Endothelial cell of umbilical vein (primary cell): ENCODE measurements at regions not wholly inside any gene's neighbourhood (a gene's known extent, or its start where the extent isn't known, plus 50 kb on each side); places are given as distances from the start of the nearest gene placed in this dataset.

ENCODE experiments used
- BruUV-seq: library from RNA; stranded (reverse); fragments of 400-500 nt; replicated peaks from 2 replicates; lab custom pipeline; 2021; lab: Mats Ljungman, UMichigan
- CTCF ChIA-PET: fragments of 300-600, 350-600 bp; sonication (Branson Sonifier 250); formaldehyde crosslinking; loops from one replicate; lab custom pipeline; 2021; ENCODE audit warnings: antibody characterized with exemption, inconsistent platforms; lab: Charles Lee
- POLR2A ChIA-PET: fragments of 300-600, 350-600 bp; sonication (Branson Sonifier 250); formaldehyde crosslinking; loops from one replicate; lab custom pipeline; 2021; ENCODE audit warnings: antibody characterized with exemption, inconsistent platforms; lab: Charles Lee
- DNase-seq: peaks from one replicate; pipeline ENCODE4 v3.0.0-alpha.2; 2011; ENCODE audit warnings: low read depth, low spot score
- FAIRE-seq: peaks from 2 replicates; lab custom pipeline; 2011; peaks lifted over from hg19 to GRCh38; lab: Jason Lieb, UNC
- H2AFZ ChIP-seq: 2 replicates; pipeline ENCODE4 v1.6.0; 2012; ENCODE audit warnings: low read depth, low read length, control low read depth, inconsistent platforms
- H3K27ac ChIP-seq: 2 replicates; pipeline ENCODE4 v1.5.1; 2011; ENCODE audit warnings: low read depth, mild to moderate bottlenecking, control low read depth, low read length, moderate library complexity; ENCODE audit not compliant: insufficient read depth
- H3K27me3 ChIP-seq, 2 experiments: 2 replicates each; pipeline versions ENCODE4 v1.6.0 to v1.6.1; 2011; ENCODE audit warnings: low read length in 2 of 2, mixed read lengths in 1 of 2; ENCODE audit not compliant: control insufficient read depth in 2 of 2, insufficient read depth in 2 of 2
- H3K36me3 ChIP-seq, 2 experiments: 2 replicates in 1 of 2; 3 replicates in 1 of 2; pipeline ENCODE4 v1.5.1; 2011; ENCODE audit warnings: low read length in 2 of 2, mild to moderate bottlenecking in 1 of 2, moderate library complexity in 1 of 2; ENCODE audit not compliant: control insufficient read depth in 2 of 2, insufficient read depth in 2 of 2; ENCODE audit errors: extremely low read depth in 1 of 2
- H3K4me1 ChIP-seq: 3 replicates; pipeline ENCODE4 v1.5.1; 2011; ENCODE audit warnings: mild to moderate bottlenecking, low read length; ENCODE audit not compliant: control insufficient read depth, insufficient read depth; ENCODE audit errors: extremely low read depth
- H3K4me2 ChIP-seq: 2 replicates; pipeline ENCODE4 v1.6.1; 2011; ENCODE audit warnings: low read length, control low read depth, mixed read lengths; ENCODE audit not compliant: insufficient read depth
- H3K4me3 ChIP-seq, 3 experiments: fragments of 200-600 bp in 1 of 3; sonication (generic), shearing (Covaris generic) in 1 of 3; replicated peaks in 1 of 3; 2 replicates each; pipeline ENCODE4 v1.5.1; 2011 to 2016; ENCODE audit warnings: control low read depth in 3 of 3, low read length in 3 of 3, mild to moderate bottlenecking in 2 of 3, inconsistent platforms in 1 of 3, low read depth in 1 of 3, moderate library complexity in 1 of 3; ENCODE audit not compliant: insufficient read depth in 1 of 3
- H3K79me2 ChIP-seq: 2 replicates; pipeline ENCODE4 v1.6.0; 2012; ENCODE audit warnings: low read length, inconsistent platforms; ENCODE audit not compliant: control insufficient read depth, insufficient read depth
- H3K9ac ChIP-seq: replicated peaks from 2 replicates; pipeline ENCODE3; 2011; ENCODE audit warnings: low read length, control low read depth; ENCODE audit not compliant: insufficient read depth; ENCODE audit errors: extremely low read depth
- H3K9me1 ChIP-seq: replicated peaks from 3 replicates; pipeline ENCODE4 v1.6.0; 2011; ENCODE audit warnings: mild to moderate bottlenecking, low read length; ENCODE audit not compliant: control insufficient read depth, insufficient read depth; ENCODE audit errors: extremely low read depth
- H3K9me3 ChIP-seq: replicated peaks from 2 replicates; pipeline ENCODE4 v1.5.1; 2012; ENCODE audit warnings: low read length, inconsistent platforms; ENCODE audit not compliant: control insufficient read depth, insufficient read depth
- H4K20me1 ChIP-seq: replicated peaks from 2 replicates; pipeline ENCODE3; 2011; ENCODE audit warnings: mild to moderate bottlenecking, low read length; ENCODE audit not compliant: control insufficient read depth, insufficient read depth; ENCODE audit errors: extremely low read depth
- EZH2 ChIP-seq: IDR thresholded peaks from 2 replicates; pipeline ENCODE4 v1.6.1; 2012; ENCODE audit warnings: borderline replicate concordance, low read depth, mild to moderate bottlenecking, moderate library complexity, low read length, inconsistent platforms; ENCODE audit not compliant: severe bottlenecking
- FOS ChIP-seq: IDR thresholded peaks from 2 replicates; pipeline ENCODE4 v1.6.1; 2011; ENCODE audit warnings: mild to moderate bottlenecking, low read length, moderate library complexity, borderline replicate concordance; ENCODE audit not compliant: insufficient read depth
- GATA2 ChIP-seq: IDR thresholded peaks from 2 replicates; pipeline ENCODE4 v1.7.0; 2011; ENCODE audit warnings: low read depth, mild to moderate bottlenecking, moderate library complexity, mixed read lengths, low read length; ENCODE audit not compliant: insufficient read length, insufficient read depth
- JUN ChIP-seq: IDR thresholded peaks from 2 replicates; pipeline ENCODE4 v1.6.1; 2011; ENCODE audit warnings: borderline replicate concordance, low read depth; ENCODE audit not compliant: insufficient read length, insufficient read depth
- MYC ChIP-seq: IDR thresholded peaks from one replicate; pipeline ENCODE4 v1.6.1; 2011; ENCODE audit warnings: mild to moderate bottlenecking, low read depth, low read length
- POLR2A ChIP-seq: IDR thresholded peaks from 2 replicates; pipeline ENCODE4 v1.6.1; 2012; ENCODE audit warnings: low read depth, mild to moderate bottlenecking, control low read depth, low read length
- POLR2AphosphoS5 ChIP-seq: IDR thresholded peaks from 2 replicates; pipeline ENCODE4 v1.6.1; 2012; ENCODE audit warnings: low read depth, mild to moderate bottlenecking, control low read depth, low read length, moderate library complexity; ENCODE audit not compliant: insufficient read depth
- dilution Hi-C: fragments of 300-500 bp; cut with MboI; formaldehyde crosslinking; loops from one replicate; pipeline ENCODE4 v1.15.0; 2019; ENCODE audit warnings: low sequenced_read_pairs; ENCODE audit not compliant: extremely low pct_ligation_motif_present
- intact Hi-C: fragments of 100-400 bp; cut with micrococcal nuclease; formaldehyde crosslinking; loops from one replicate; pipeline ENCODE4 v1.10.0; 2022
- TF ChIP-seq, protein P1 (sequence below), 2 donors: IDR thresholded peaks; 1 replicate in 1 of 2; 2 replicates in 1 of 2; pipeline ENCODE4 v1.5.1; 2011; ENCODE audit warnings: low read length in 2 of 2, mild to moderate bottlenecking in 2 of 2, moderate library complexity in 2 of 2, control low read depth in 1 of 2, inconsistent platforms in 1 of 2, low read depth in 1 of 2; ENCODE audit not compliant: insufficient read depth in 1 of 2; ENCODE audit errors: extremely low read depth in 1 of 2
- TF ChIP-seq, protein P2 (sequence below): IDR thresholded peaks from 2 replicates; pipeline ENCODE4 v1.6.1; 2011; ENCODE audit not compliant: insufficient read depth, insufficient read length

DNA sequence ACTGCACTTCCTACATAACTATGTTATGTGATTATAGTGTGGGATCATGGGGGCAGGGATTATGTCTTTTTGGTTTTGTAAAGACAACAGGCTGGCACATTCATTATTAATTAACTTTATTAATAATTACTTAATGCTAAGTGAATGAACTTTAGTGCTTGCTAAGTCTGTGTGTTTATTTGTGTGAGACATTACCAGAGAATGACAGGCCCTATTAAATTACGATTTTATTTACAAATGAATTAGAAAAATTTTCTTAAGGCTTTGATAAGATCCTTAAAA lies 100.9 kb downstream of the CD83 start:
- intact Hi-C loops, result loop anchor here (10.0 kb wide), 1 partner anchor 496 kb away; no protein-coding TSS in a partner anchor
- POLR2A ChIA-PET, result no interaction called here
- dilution Hi-C loops, result no loop called here

More for the DNA sequence above, 100.9 kb downstream of the CD83 start:
- H3K9ac ChIP-seq, result no peak overlapping the region
- FAIRE-seq (no peak), DNase-seq (no peak)
- H3K36me3 ChIP-seq, result no peaks in the 10 kb centered on the region
- H3K27ac ChIP-seq, result no peak overlapping the region
- no peak overlapping the region for H3K4me2 ChIP-seq
- no peak overlapping the region for H2AFZ ChIP-seq
- H3K4me3 ChIP-seq, result no peak overlapping the region
- H3K79me2 ChIP-seq, result no peaks in the 10 kb centered on the region
- H3K27me3 ChIP-seq, result no peaks in the 10 kb centered on the region
- TF ChIP-seq POLR2AphosphoS5 (no peak), FOS (no peak), POLR2A (no peak), EZH2 (no peak), MYC (no peak), JUN (no peak), GATA2 (no peak)
- TF ChIP-seq, protein P1, sequence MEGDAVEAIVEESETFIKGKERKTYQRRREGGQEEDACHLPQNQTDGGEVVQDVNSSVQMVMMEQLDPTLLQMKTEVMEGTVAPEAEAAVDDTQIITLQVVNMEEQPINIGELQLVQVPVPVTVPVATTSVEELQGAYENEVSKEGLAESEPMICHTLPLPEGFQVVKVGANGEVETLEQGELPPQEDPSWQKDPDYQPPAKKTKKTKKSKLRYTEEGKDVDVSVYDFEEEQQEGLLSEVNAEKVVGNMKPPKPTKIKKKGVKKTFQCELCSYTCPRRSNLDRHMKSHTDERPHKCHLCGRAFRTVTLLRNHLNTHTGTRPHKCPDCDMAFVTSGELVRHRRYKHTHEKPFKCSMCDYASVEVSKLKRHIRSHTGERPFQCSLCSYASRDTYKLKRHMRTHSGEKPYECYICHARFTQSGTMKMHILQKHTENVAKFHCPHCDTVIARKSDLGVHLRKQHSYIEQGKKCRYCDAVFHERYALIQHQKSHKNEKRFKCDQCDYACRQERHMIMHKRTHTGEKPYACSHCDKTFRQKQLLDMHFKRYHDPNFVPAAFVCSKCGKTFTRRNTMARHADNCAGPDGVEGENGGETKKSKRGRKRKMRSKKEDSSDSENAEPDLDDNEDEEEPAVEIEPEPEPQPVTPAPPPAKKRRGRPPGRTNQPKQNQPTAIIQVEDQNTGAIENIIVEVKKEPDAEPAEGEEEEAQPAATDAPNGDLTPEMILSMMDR (IDR thresholded peaks at IDR 0.05; ENCODE audit: extremely low read depth in 1 of 2, insufficient read depth in 1 of 2, low read depth in 1 of 2, low read length in 2 of 2), result no peak
- TF ChIP-seq, protein P2, sequence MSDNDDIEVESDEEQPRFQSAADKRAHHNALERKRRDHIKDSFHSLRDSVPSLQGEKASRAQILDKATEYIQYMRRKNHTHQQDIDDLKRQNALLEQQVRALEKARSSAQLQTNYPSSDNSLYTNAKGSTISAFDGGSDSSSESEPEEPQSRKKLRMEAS, result no peak
- H3K9me1 ChIP-seq, result no peaks in the 10 kb centered on the region
- H4K20me1 ChIP-seq, result no peaks in the 10 kb centered on the region
- no TSS peak for BruUV-seq
- no peaks in the 10 kb centered on the region for H3K4me1 ChIP-seq
- H3K9me3 ChIP-seq, result no peaks in the 10 kb centered on the region
- CTCF ChIA-PET, result no interaction called here
